Erythroblast (primary cell): ENCODE measurements at regions not wholly inside any gene's neighbourhood (a gene's known extent, or its start where the extent isn't known, plus 50 kb on each side); places are given as distances from the start of the nearest gene placed in this dataset.

Experiments
- GATA1 ChIP-seq: IDR thresholded peaks from 2 replicates; pipeline ENCODE4 v1.6.1; 2011; ENCODE audit warnings: low read depth, mild to moderate bottlenecking, control low read depth, low read length, moderate library complexity
- POLR2A ChIP-seq: IDR thresholded peaks from 2 replicates; pipeline ENCODE4 v1.6.1; 2011; ENCODE audit warnings: mild to moderate bottlenecking, low read length

DNA sequence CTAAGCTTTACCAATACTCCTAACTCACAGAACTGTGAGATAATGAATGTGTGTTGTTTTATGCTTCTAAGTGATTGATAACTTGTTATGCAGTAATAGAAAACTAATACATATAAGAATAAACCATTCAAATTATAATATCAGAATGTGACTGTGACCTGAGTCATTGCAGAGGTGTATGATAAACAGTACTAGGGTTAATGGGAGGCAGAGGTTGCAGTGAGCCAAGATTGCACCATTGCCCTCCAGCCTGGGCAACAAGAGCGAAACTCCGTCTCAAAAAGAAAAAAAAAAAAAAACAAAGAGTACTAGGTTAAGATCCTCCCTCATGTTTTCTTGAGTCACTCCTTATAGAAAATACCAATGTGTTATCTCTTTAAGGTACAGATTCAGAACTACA is 950.3 kb downstream of the SORCS1 start:
- TF ChIP-seq POLR2A, result no peak
- no peak for TF ChIP-seq GATA1
